HG02973 (cell line): ENCODE measurements at regions not wholly inside any gene's neighbourhood (a gene's known extent, or its start where the extent isn't known, plus 50 kb on each side); places are given as distances from the start of the nearest gene placed in this dataset.
"Not testable (repeated sequence)": the region's sequence is repeated elsewhere in the genome, so short reads cannot be mapped to it uniquely, and the experiment has no call there.

ENCODE experiments used
- ATAC-seq: cut with Tn5 transposase; IDR thresholded peaks from one replicate; pipeline ENCODE4 v1.9.1; 2021; ENCODE audit warnings: moderate library complexity; ENCODE audit not compliant: unreplicated experiment

DNA sequence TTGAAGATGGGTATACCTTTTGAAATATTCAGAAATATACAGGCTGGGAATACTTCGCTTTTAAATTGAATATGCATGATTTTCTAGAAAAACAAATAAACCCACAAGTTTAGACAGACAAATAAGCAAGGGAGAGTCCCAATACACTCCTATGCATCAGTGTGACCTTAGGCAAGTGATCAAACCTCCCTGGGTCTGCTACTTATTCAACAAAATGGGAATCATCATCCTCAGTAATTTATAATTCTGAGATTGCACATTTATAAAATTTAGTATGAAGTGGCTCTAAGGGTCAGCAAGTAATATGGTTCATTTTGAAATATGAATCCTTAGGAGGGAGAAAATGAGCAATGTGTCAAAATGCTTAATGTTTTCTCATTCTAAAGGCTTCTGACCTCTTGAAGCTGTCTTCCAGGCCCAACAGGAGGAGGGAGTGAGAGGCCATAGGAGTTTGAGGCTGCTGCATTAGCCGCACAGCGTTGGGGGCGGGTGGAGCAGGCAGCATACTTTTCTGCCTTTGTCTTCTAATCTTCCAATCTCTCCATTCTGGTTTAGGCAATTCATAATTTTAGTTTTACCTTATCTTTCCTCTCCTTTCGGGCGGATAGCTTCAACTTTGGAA, 155.1 kb downstream of the TRIB2 start:
- ATAC-seq = no peak

DNA sequence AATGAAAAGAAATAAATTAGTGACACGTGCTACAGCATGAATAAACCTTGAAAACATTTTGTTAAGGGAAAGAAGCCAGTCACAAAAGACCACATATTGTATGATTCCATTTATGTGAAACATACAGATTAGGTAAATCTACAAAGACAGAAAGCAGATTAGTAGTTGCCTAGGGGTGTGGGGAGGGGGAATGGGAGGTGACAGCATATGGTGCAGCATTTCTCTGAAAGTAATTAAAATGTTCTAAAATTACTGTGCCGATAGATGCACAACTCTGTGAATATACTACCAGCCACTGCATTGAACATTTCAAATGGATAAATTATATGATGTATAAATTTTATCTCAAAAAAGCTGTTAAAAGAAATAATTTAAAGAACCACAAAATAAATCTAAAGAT, 161.0 kb downstream of the TRIB2 start:
- no peak for ATAC-seq

DNA sequence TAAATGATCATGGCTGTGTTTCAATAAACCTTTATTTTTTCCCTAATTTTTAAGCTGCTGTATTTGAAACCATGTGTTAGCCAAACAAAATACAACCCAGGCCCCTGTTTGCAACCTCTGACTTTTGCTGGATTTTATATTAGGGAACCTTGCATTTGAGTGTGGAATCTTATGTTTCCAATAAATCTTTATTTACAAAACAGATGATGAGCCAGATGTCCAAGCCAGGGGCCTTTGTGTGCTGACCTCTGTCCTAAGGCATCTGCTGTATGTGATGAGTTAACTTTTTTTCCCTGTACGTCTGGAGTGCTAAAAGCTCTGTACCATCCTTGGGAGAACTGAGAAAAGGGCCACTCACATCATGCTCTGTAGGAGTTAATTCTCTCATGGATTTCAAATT, 162.9 kb downstream of the TRIB2 start:
- ATAC-seq = no peak

DNA sequence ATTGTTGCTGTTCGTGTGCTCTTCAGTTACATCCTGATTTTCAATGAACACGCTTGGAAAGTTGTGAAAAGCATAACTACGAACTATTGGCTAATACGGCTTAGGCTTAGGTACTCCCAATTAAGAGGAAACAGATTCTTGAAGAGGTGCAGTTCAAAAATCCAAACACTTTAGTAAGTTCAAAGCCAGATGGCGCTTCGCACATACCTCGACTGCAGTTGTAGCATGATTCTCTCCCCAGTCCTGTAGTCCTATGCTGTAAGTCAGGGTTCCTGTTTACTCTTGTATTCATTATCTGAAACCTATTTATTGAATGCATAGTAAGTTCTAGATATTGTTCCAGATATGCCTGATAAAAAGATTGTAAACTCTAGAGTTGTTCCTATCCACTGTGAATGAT, 165.2 kb downstream of the TRIB2 start:
- ATAC-seq = no peak

- ATAC-seq = no peak
Observed at GRCh38 chr2:12882393-12882792, 165.7 kb downstream of the TRIB2 start.

DNA sequence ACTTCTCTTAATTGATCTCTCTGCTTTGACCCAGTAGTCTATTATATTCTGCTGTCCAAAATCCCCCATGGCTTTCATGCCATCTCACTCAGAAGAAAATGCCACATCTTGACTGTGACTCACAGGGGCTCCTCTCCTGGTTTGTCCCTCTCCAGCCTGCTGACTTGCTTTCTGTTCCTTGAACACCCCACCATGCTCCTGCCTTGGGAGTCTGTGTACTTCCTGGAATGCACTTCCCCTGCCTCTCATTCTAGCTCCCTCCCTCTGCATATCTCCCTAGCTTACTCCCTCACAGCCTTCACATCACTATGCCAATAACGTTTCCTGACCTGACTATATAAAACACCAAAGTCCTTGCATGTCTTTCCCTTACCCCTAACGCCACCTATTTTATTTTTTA, 167.2 kb downstream of the TRIB2 start:
- no peak for ATAC-seq

DNA sequence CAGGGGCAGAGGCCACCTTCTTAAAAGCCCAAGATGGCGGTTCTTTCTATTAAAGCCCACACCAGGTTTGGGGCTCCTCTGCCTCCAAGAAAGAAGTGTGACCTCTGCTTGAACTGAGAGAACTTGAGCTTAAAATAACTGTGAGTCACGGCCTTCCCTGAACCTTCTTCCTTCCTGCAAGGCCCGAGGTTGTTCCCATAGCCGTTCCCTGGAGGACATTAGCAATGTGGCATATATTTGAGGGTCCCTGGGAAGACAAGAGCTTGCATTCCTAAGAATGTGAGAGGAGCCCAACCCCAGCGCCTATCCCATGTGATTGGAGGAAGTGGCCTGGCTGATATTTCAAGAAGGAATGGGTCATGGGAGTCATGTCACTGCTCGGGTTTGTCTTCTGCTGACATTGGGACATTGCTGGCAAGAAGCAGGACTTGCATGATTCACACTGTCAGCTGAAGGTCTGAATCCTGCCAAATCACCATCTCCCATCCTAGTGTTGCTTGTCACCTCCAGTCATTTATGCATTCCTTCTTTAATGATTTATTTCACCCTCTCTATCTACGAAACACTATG, 168.1 kb downstream of the TRIB2 start:
- ATAC-seq = no peak

DNA sequence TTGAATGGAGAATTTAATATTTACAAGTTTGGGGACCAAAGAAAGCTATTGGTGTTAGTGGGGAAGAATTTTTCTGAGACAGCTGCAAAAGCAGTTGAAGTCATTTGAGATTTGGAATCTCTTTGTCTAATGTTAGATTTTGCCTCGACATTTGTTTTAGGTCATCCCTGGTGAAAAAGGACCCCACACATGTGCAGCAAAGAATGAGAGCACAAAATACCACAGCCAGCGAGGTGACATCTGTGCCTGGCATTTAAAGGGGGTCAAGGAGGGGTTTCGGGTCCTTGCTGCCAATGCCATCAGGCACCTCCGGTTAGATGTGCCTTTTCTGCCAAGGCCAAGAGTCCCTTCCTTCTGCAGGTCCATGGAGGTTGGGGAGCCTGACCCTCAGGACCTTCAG, 173.3 kb downstream of the TRIB2 start:
- ATAC-seq = no peak

GRCh38 chr2:12890481-12890991, 173.8 kb downstream of the TRIB2 start:
- ATAC-seq = no peak

GRCh38 chr2:12895017-12895416, 178.3 kb downstream of the TRIB2 start:
- no peak for ATAC-seq

- ATAC-seq = no peak
Observed at GRCh38 chr2:12896318-12896982, 179.7 kb downstream of the TRIB2 start.

- ATAC-seq = no peak
Observed at GRCh38 chr2:12897181-12897580, 180.4 kb downstream of the TRIB2 start.

- ATAC-seq = no peak
Observed at GRCh38 chr2:12903272-12903671, 186.5 kb downstream of the TRIB2 start.

- ATAC-seq = no peak
Observed at GRCh38 chr2:12910431-12910830, 193.7 kb downstream of the TRIB2 start.

- ATAC-seq = no peak
Observed at GRCh38 chr2:12915787-12916186, 199.1 kb downstream of the TRIB2 start.

DNA sequence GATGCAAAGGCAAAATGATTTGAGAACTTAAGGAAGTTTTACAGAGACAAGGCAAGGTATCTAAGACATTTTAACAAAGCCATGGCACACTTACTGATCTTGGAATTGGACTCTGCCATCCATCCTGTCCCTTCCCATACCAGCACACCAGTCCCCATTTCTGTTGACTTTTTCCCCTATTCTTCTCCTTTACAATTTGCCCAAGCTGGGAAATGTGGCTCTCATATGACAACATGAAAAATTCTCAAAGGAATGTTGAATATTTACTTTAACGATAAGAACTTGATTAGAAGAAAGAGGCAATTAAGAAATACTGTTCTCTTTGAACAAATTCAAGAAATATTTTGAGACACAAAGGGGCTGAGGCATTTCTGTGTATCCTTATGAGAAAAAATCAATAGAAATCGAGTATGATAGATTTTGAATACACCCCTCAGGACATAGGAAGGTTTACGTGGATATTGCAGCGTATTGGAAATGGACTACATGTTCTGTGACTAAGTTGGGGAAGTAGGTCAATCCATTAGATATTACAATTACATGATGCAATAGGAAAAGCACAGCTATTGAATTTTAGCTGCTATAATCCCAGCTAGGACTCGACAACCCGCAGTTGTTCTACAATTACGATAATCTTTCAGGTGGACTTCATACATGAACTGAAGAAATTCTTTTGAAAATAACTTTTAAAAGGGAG, 201.6 kb downstream of the TRIB2 start:
- no peak for ATAC-seq

- no peak for ATAC-seq
Observed at GRCh38 chr2:12918835-12919445, 202.2 kb downstream of the TRIB2 start.

GRCh38 chr2:12921321-12921720, 204.6 kb downstream of the TRIB2 start:
- ATAC-seq = no peak

- ATAC-seq = no peak
Observed at GRCh38 chr2:12923907-12924610, 207.3 kb downstream of the TRIB2 start.

- not testable (repeated sequence) for ATAC-seq
Observed at GRCh38 chr2:12926641-12927040, 209.9 kb downstream of the TRIB2 start.
